Breast epithelium (tissue), 3 donors: ENCODE measurements at regions not wholly inside any gene's neighbourhood (a gene's known extent, or its start where the extent isn't known, plus 50 kb on each side); places are given as distances from the start of the nearest gene placed in this dataset.

ENCODE experiments used
- POLR2A ChIP-seq: fragments of 450-650 bp; IDR thresholded peaks from one replicate; pipeline ENCODE4 v1.6.1; 2016; ENCODE audit warnings: antibody characterized with exemption, mild to moderate bottlenecking, moderate library complexity
- POLR2AphosphoS5 ChIP-seq, 3 donors: sonication (generic); formaldehyde crosslinking; IDR thresholded peaks; one replicate each; pipeline ENCODE4 v1.6.1; 2017; ENCODE audit warnings: antibody characterized with exemption in 3 of 3
- TF ChIP-seq, protein P1 (sequence below), 3 donors: fragments of 450-650 bp; IDR thresholded peaks; one replicate each; pipeline ENCODE4 v1.5.1; 2016 to 2017; ENCODE audit warnings: antibody characterized with exemption in 3 of 3, mild to moderate bottlenecking in 3 of 3, moderate library complexity in 3 of 3

DNA sequence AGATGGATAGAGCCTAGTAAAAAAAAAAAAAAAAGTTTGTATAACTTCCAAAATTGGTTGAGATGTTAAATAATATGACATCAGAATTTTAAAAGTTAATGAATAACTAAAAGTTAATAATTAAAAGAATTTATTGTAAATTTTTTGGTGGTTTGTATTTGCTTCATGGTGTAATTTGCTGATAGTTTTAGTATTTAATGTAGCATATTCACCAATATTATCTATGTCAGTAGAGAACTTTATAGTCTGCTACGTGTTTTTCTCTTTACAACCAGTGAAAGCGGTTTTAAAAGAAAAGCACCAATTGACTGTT is 51.8 kb upstream of the STEAP4 start:
- TF ChIP-seq POLR2A (no peak), POLR2AphosphoS5 (IDR thresholded peaks at IDR 0.05) (no peak)
- TF ChIP-seq, protein P1, sequence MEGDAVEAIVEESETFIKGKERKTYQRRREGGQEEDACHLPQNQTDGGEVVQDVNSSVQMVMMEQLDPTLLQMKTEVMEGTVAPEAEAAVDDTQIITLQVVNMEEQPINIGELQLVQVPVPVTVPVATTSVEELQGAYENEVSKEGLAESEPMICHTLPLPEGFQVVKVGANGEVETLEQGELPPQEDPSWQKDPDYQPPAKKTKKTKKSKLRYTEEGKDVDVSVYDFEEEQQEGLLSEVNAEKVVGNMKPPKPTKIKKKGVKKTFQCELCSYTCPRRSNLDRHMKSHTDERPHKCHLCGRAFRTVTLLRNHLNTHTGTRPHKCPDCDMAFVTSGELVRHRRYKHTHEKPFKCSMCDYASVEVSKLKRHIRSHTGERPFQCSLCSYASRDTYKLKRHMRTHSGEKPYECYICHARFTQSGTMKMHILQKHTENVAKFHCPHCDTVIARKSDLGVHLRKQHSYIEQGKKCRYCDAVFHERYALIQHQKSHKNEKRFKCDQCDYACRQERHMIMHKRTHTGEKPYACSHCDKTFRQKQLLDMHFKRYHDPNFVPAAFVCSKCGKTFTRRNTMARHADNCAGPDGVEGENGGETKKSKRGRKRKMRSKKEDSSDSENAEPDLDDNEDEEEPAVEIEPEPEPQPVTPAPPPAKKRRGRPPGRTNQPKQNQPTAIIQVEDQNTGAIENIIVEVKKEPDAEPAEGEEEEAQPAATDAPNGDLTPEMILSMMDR (IDR thresholded peaks at IDR 0.05) = no peak
